Thoracic aorta (tissue), 2 donors: ENCODE measurements at regions not wholly inside any gene's neighbourhood (a gene's known extent, or its start where the extent isn't known, plus 50 kb on each side); places are given as distances from the start of the nearest gene placed in this dataset.

Source experiments
- ATAC-seq: fragments of 150-250 bp; one replicate; pipeline ENCODE4 v1.8.0; 2017; ENCODE audit warnings: low read depth; ENCODE audit not compliant: insufficient number of reproducible peaks, low FRiP score
- DNase-seq: peaks from one replicate; pipeline ENCODE4 v3.0.0-alpha.2; 2020; ENCODE audit warnings: low spot score
- H3K27ac ChIP-seq, 2 donors: fragments of 200-600 bp; sonication (generic); 1 replicate in 1 of 2; 2 replicates in 1 of 2; pipeline ENCODE4 v1.5.1; 2016; ENCODE audit warnings: mild to moderate bottlenecking in 2 of 2, moderate library complexity in 2 of 2
- H3K27me3 ChIP-seq: fragments of 200-600 bp; sonication (generic); replicated peaks from 2 replicates; pipeline ENCODE4 v1.6.0; 2016; ENCODE audit warnings: mild to moderate bottlenecking; ENCODE audit not compliant: insufficient read depth
- H3K36me3 ChIP-seq: fragments of 200-600 bp; sonication (generic); one replicate; pipeline ENCODE4 v1.5.1; 2016
- H3K4me1 ChIP-seq, 2 donors: fragments of 200-600 bp; sonication (generic); 1 replicate in 1 of 2; 2 replicates in 1 of 2; pipeline versions ENCODE4 v1.5.1 to v1.6.0; 2016; ENCODE audit warnings: low read depth in 2 of 2, mild to moderate bottlenecking in 1 of 2; ENCODE audit not compliant: control insufficient read depth in 1 of 2
- H3K4me3 ChIP-seq: fragments of 200-600 bp; sonication (generic); 2 replicates; pipeline ENCODE4 v1.5.1; 2016; ENCODE audit warnings: mild to moderate bottlenecking
- H3K9me3 ChIP-seq: fragments of 200-600 bp; sonication (generic); 2 replicates; pipeline ENCODE4 v1.5.1; 2016
- TF ChIP-seq, protein P1 (sequence below): fragments of 200-600 bp; sonication (generic); IDR thresholded peaks from one replicate; pipeline ENCODE4 v1.5.1; 2019; ENCODE audit warnings: antibody characterized with exemption

- DNase-seq (no peak), ATAC-seq (no peak)
- Histone ChIP-seq H3K36me3 (no peaks in the 10 kb centered on the region), H3K27me3 (no peaks in the 10 kb centered on the region), H3K4me3 (no peak overlapping the region), H3K4me1 (no peaks in the 10 kb centered on the region), H3K9me3 (no peaks in the 10 kb centered on the region), H3K27ac (no peak overlapping the region)
- TF ChIP-seq, protein P1, sequence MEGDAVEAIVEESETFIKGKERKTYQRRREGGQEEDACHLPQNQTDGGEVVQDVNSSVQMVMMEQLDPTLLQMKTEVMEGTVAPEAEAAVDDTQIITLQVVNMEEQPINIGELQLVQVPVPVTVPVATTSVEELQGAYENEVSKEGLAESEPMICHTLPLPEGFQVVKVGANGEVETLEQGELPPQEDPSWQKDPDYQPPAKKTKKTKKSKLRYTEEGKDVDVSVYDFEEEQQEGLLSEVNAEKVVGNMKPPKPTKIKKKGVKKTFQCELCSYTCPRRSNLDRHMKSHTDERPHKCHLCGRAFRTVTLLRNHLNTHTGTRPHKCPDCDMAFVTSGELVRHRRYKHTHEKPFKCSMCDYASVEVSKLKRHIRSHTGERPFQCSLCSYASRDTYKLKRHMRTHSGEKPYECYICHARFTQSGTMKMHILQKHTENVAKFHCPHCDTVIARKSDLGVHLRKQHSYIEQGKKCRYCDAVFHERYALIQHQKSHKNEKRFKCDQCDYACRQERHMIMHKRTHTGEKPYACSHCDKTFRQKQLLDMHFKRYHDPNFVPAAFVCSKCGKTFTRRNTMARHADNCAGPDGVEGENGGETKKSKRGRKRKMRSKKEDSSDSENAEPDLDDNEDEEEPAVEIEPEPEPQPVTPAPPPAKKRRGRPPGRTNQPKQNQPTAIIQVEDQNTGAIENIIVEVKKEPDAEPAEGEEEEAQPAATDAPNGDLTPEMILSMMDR, result no peak
Observed at GRCh38 chr2:104936527-104936926, 82.6 kb downstream of the POU3F3 start.

- Histone ChIP-seq H3K27ac (no peak overlapping the region), H3K36me3 (no peaks in the 10 kb centered on the region), H3K4me3 (no peak overlapping the region), H3K4me1 (no peaks in the 10 kb centered on the region), H3K9me3 (no peaks in the 10 kb centered on the region), H3K27me3 (no peaks in the 10 kb centered on the region)
- ATAC-seq (no peak), DNase-seq (no peak)
- TF ChIP-seq, protein P1, result no peak
Observed at GRCh38 chr2:104938231-104938941, 84.5 kb downstream of the POU3F3 start.

DNA sequence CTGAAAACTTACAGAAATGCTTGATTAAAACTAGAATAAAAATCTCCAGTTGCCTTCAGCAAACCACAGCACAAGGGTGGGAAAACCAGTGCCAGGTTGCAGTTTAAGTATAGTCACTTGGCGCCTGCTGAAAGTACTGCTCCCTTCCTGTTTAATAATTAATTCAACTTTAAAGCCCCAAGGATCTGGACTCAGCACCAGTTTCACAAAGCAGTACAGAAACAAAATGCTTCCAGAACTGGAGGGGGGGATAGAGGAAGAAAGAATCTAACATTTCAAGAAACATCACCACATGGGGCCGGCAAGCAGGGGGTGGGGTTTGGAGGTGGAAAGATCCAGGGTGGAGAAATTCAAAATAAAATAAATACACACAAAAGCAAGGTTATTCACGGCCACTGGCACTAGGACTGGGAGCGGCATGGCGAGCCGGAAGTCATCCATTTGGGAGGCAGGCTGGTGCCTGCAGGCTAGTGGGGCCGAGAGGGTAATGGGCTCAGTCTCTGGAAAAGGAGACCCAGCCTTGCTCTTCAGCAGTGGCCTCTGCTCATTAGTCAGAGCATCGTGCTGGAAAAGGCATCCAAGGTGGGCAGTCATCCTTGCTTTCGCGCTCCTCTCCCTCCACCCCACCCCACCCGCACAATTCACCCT lies 85.8 kb downstream of the POU3F3 start:
- Histone ChIP-seq H3K4me1 (no peaks in the 10 kb centered on the region), H3K4me3 (no peak overlapping the region), H3K27me3 (no peaks in the 10 kb centered on the region), H3K36me3 (no peaks in the 10 kb centered on the region), H3K27ac (no peak overlapping the region), H3K9me3 (no peaks in the 10 kb centered on the region)
- ATAC-seq (no peak), DNase-seq (no peak)
- TF ChIP-seq, protein P1, result no peak

- TF ChIP-seq, protein P1, result peak; percentile 9
Observed at GRCh38 chr2:104944495-104944894, 90.6 kb downstream of the POU3F3 start.

DNA sequence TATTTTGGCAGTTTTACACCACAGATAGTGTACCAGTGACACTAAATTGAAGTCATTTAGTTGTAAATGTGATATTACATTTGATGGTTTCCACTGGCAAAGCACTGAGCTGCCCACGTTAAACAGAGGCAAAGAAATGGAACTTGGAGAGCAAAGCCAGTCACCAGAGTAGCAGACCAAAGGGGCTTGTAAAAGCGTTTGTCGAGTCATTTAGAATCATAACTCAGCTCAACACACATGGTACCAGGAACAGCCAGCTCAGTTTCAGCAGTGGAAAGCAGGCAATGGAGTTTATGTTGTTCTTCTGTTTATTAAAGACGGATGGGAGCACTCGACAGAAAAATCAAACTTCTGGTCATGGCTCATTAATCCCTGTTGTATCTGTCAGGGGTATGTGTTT lies 91.2 kb downstream of the POU3F3 start:
- Histone ChIP-seq H3K4me3 (no peak overlapping the region), H3K27me3 (no peaks in the 10 kb centered on the region), H3K36me3 (no peaks in the 10 kb centered on the region), H3K27ac (no peak overlapping the region), H3K9me3 (no peaks in the 10 kb centered on the region), H3K4me1 (no peaks in the 10 kb centered on the region)
- DNase-seq, result no peak
- ATAC-seq, result no peak
- TF ChIP-seq, protein P1, result no peak

More at GRCh38 chr2:104944495-104944894, 90.6 kb downstream of the POU3F3 start:
- Histone ChIP-seq H3K36me3 (no peaks in the 10 kb centered on the region), H3K27me3 (no peaks in the 10 kb centered on the region), H3K9me3 (no peaks in the 10 kb centered on the region), H3K27ac (no peak overlapping the region), H3K4me3 (no peak overlapping the region), H3K4me1 (no peaks in the 10 kb centered on the region)
- no peak for DNase-seq
- no peak for ATAC-seq
